Neural crest cell (in vitro differentiated cells): ENCODE measurements at regions not wholly inside any gene's neighbourhood (a gene's known extent, or its start where the extent isn't known, plus 50 kb on each side); places are given as distances from the start of the nearest gene placed in this dataset.

Experiments used
- DNase-seq: peaks from one replicate; pipeline ENCODE4 v3.0.0; 2021; ENCODE audit warnings: low read depth, mixed read lengths, low spot score
- H3K27ac Mint-ChIP-seq: one replicate; pipeline ENCODE4 v1.8.0; 2021; ENCODE audit warnings: mild to moderate bottlenecking, mixed read lengths; ENCODE audit not compliant: unreplicated experiment
- H3K27me3 Mint-ChIP-seq: 2 replicates; pipeline ENCODE4 v1.8.0; 2021; ENCODE audit warnings: low read depth, mild to moderate bottlenecking, mixed read lengths
- H3K36me3 Mint-ChIP-seq: 2 replicates; pipeline ENCODE4 v1.8.0; 2021; ENCODE audit warnings: low read depth, mild to moderate bottlenecking, mixed read lengths
- H3K4me1 Mint-ChIP-seq: 2 replicates; pipeline ENCODE4 v1.8.0; 2021; ENCODE audit warnings: mixed read lengths
- H3K4me3 Mint-ChIP-seq: one replicate; pipeline ENCODE4 v1.8.0; 2021; ENCODE audit warnings: mild to moderate bottlenecking, mixed read lengths
- H3K9me3 Mint-ChIP-seq: 2 replicates; pipeline ENCODE4 v1.8.0; 2021; ENCODE audit warnings: mixed read lengths
- TF ChIP-seq, protein P1 (sequence below): fragments of 200-600 bp; sonication (generic); conservative IDR thresholded peaks from 2 replicates; pipeline ENCODE4 v1.5.0; 2021; ENCODE audit warnings: antibody characterized with exemption, mild to moderate bottlenecking

DNA sequence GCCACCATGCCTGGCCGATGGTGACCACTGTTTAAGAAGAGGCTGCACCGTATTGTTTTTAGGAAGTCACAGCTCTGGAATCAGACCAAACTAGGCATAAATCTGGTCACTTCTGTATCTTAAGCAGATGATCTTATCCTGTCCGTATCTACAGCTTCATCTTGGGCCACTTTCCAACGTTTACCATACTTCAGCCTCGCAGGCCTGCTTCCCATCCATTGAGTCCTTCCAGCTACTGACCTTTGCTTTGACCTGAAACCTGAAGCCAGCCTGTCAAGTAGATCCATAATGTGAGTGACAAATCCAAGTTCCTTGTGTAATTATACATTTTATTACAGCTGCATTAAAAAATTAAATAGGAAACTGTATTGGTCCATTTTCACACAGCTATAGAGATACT lies 1033.0 kb downstream of the CDH11 start:
- H3K27me3 Mint-ChIP-seq: no peaks in the 10 kb centered on the region
- H3K4me3 Mint-ChIP-seq: no peak overlapping the region
- TF ChIP-seq, protein P1, sequence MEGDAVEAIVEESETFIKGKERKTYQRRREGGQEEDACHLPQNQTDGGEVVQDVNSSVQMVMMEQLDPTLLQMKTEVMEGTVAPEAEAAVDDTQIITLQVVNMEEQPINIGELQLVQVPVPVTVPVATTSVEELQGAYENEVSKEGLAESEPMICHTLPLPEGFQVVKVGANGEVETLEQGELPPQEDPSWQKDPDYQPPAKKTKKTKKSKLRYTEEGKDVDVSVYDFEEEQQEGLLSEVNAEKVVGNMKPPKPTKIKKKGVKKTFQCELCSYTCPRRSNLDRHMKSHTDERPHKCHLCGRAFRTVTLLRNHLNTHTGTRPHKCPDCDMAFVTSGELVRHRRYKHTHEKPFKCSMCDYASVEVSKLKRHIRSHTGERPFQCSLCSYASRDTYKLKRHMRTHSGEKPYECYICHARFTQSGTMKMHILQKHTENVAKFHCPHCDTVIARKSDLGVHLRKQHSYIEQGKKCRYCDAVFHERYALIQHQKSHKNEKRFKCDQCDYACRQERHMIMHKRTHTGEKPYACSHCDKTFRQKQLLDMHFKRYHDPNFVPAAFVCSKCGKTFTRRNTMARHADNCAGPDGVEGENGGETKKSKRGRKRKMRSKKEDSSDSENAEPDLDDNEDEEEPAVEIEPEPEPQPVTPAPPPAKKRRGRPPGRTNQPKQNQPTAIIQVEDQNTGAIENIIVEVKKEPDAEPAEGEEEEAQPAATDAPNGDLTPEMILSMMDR: no peak
- H3K9me3 Mint-ChIP-seq: no peaks in the 10 kb centered on the region
- no peak overlapping the region for H3K27ac Mint-ChIP-seq
- DNase-seq: no peak
- H3K36me3 Mint-ChIP-seq: no peaks in the 10 kb centered on the region
- H3K4me1 Mint-ChIP-seq: peaks cover 14% of the 10 kb centered on the region

DNA sequence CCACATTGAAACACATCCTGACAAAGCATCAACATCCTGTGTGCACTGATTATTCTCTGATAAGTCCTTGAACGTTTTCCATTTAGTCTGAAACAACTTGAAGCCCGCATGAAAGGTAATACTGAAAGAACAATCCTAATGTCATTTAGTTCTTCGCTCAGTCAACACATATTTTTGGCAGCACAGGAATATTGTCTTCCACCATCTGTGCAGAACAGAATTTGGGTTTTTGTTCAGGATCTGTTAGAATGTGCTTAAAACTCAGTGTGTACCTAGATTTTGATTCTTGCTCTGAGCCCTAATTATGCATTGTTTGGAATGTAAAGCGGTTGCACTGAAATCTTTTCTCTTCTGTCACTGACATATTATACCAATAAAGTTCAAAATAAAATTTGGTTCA lies 1036.6 kb downstream of the CDH11 start:
- no peaks in the 10 kb centered on the region for H3K4me1 Mint-ChIP-seq
- H3K36me3 Mint-ChIP-seq: no peaks in the 10 kb centered on the region
- peaks cover 2% of the 10 kb centered on the region for H3K9me3 Mint-ChIP-seq
- no peak overlapping the region for H3K4me3 Mint-ChIP-seq
- H3K27me3 Mint-ChIP-seq: no peaks in the 10 kb centered on the region
- TF ChIP-seq, protein P1: no peak
- no peak for DNase-seq
- H3K27ac Mint-ChIP-seq: no peak overlapping the region

DNA sequence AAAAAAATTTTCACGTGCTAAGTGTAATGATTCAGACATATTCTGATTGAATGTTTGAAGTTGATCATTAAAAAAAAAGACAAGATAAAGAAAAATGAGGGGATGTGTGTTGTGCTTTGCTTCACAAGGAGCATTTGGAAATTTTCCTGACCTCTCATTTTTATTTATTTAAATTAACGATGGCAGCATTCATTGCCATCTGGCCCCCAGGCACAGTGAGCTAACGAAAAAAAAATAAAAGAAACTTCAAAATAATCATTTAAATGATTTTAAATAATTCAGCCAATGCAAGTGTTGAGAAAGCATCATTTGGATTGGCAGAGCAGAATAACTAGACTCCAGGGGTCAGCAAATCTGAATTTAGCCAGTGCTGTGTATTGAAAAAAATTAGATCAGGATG lies 1037.2 kb downstream of the CDH11 start:
- Mint-ChIP-seq H3K4me1 (no peaks in the 10 kb centered on the region), H3K36me3 (no peaks in the 10 kb centered on the region), H3K4me3 (no peak overlapping the region), H3K27me3 (no peaks in the 10 kb centered on the region), H3K9me3 (peaks cover 2% of the 10 kb centered on the region), H3K27ac (no peak overlapping the region)
- DNase-seq: no peak
- TF ChIP-seq, protein P1: no peak

DNA sequence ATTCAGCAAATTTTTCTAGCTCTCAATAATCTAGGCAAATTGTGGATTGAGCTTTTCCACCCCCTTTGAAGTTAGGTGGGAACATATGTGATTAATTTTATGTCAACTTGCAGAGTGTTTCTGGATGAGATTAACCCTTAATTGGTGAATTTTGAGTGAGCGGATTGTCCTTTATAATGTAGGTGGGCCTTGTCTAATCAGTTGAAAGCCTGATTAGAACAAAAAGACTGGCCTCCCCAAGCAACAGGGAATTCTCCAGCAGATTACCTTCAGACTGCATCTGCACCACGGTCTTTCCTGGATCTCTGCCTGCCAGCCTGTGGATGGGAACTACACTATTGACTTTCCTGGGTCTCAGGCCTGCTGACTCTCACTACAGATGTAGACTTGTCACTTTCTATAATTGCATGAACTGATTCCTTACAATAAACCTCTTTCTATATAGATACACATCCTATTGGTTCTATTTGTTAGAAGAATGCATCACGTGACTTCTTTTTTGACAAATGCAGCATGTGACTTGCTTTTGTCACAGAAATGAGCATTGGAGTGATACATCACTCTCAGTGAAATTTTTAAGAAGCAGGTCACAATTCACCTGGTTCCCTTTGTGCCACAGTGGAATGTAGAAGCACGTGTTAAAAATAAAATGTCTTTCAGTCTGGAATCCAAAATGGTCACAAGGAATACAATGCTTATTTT lies 1038.3 kb downstream of the CDH11 start:
- no peaks in the 10 kb centered on the region for H3K4me1 Mint-ChIP-seq
- H3K4me3 Mint-ChIP-seq: no peak overlapping the region

DNA sequence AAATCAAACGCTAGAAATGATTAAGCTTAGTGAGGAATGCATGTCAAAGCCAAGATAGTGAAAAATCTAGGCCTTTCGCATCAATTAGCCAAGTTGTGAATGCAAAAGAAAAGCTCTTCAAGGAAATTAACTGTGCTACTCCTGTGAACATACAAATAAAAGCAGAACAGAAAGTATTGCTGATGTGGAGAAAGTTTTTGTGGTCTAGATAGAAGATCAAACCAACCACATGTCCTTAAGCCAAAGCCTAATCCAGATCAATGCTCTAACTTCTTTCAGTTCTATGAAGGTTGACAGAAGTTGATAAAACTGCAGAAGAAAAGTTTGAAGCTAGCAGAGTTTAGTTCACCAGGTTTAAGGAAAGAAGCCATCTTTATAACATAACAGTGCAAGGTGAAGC lies 1044.6 kb downstream of the CDH11 start:
- H3K36me3 Mint-ChIP-seq: no peaks in the 10 kb centered on the region
- H3K27me3 Mint-ChIP-seq: no peaks in the 10 kb centered on the region
- H3K9me3 Mint-ChIP-seq: peaks cover 5% of the 10 kb centered on the region

More for the DNA sequence above, 1038.3 kb downstream of the CDH11 start:
- Mint-ChIP-seq H3K36me3 (no peaks in the 10 kb centered on the region), H3K9me3 (peaks cover 3% of the 10 kb centered on the region), H3K27ac (no peak overlapping the region), H3K27me3 (no peaks in the 10 kb centered on the region)
- DNase-seq: no peak
- TF ChIP-seq, protein P1: no peak

More for the DNA sequence above, 1044.6 kb downstream of the CDH11 start:
- no peak overlapping the region for H3K4me3 Mint-ChIP-seq
- TF ChIP-seq, protein P1: no peak
- DNase-seq: no peak
- no peaks in the 10 kb centered on the region for H3K4me1 Mint-ChIP-seq
- no peak overlapping the region for H3K27ac Mint-ChIP-seq
